ENCODE measurements at regions not wholly inside any gene's neighbourhood (a gene's known extent, or its start where the extent isn't known, plus 50 kb on each side); places are given as distances from the start of the nearest gene placed in this dataset.

DNA sequence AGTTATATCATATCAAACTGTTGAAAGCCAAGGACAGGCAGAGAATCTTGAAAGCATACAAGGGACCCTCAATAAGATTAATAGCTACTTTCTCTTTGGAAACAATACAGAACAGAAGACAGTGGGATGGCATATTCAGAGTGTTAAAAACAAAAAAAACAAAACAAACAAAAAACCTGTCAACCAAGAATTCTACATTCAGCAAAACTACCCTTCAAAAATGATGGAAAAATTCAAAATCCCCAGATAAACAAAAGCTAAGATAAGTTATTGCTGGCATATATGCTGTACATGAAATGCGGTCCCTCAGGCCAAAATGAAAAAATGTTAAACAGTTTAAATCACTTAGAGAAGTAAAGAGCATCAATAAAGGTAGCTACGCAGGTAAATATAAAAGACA is 425.1 kb downstream of the ACTL7B start:
- TF ChIP-seq, protein P1, sequence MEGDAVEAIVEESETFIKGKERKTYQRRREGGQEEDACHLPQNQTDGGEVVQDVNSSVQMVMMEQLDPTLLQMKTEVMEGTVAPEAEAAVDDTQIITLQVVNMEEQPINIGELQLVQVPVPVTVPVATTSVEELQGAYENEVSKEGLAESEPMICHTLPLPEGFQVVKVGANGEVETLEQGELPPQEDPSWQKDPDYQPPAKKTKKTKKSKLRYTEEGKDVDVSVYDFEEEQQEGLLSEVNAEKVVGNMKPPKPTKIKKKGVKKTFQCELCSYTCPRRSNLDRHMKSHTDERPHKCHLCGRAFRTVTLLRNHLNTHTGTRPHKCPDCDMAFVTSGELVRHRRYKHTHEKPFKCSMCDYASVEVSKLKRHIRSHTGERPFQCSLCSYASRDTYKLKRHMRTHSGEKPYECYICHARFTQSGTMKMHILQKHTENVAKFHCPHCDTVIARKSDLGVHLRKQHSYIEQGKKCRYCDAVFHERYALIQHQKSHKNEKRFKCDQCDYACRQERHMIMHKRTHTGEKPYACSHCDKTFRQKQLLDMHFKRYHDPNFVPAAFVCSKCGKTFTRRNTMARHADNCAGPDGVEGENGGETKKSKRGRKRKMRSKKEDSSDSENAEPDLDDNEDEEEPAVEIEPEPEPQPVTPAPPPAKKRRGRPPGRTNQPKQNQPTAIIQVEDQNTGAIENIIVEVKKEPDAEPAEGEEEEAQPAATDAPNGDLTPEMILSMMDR (IDR thresholded peaks at IDR 0.05) = no peak
- TF ChIP-seq POLR2A (IDR thresholded peaks at IDR 0.05) = no peak
